Stimulated activated CD4-positive, alpha-beta T cell treated with anti-CD3 and anti-CD28 coated beads, Interleukin-12 subunit alpha, Interleukin-12 subunit beta, amount 100 ng/mL, for 48 hours (primary cell): ENCODE measurements at regions not wholly inside any gene's neighbourhood (a gene's known extent, or its start where the extent isn't known, plus 50 kb on each side); places are given as distances from the start of the nearest gene placed in this dataset.

Experiments used
- DNase-seq, 3 donors: peaks; one replicate each; pipeline ENCODE4 v3.0.0-alpha.2; 2020; ENCODE audit warnings: low read depth in 2 of 3, low spot score in 1 of 3

DNA sequence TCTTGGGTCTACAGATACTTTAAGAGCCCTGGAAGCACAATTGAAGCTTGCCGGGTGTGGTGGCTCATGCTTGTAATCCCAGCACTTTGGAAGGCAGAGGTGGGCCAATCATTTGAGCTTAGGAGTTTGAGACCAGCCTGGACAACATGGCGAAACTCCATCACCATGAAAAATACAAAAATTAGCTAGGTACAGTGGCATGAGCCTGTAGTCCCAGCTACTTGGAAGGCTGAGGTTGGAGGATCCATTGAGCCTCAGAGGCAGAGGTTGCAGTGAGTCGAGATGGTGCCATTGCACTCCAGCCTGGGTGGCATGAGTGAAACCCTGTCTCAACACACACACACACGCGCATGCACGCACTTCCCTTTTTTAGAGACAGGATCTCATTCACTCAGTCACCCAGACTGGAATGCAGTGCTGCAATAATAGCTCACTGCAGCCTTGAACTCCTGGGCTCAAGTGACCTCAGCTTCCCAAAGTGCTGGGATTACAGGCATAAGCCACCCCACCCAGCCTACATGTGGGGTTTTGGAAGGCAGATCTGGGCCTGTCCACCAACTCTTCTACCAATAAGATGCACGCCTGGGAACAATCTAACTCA lies 182.5 kb upstream of the JARID2 start:
- no peak for DNase-seq

DNA sequence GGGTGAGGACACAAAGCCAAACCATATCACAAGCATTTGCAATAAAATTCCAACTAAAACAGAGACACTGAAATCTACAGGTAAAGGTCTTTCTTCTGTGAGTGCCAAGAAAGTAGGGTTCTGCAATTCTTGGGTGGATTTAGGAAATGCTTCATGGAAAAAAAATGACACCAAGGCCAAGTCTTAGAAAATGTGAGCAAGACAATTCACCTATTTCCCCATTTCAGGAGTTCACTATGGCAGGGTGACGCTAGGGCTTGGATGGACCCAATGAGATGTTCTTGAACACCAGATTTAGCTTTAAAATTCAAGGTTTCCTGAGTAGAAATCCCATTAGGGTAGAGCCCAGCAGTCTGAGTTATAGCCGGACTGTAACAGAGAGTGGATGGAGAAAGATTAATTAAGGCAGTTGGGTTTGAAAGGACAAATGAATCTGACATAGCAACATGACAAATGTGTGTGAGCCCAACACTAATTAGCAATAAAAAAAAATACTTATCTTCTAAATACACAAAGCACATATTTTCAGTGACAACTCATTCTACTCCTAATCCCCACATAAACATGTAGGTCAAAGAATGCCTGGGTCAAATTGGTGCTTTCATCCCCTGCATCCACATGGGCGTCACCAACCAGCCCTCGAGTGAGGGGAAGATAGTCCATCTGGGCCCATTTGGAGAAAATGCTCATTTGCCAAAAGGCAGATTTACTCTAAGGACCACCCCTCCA lies 180.4 kb upstream of the JARID2 start:
- no peak for DNase-seq

DNA sequence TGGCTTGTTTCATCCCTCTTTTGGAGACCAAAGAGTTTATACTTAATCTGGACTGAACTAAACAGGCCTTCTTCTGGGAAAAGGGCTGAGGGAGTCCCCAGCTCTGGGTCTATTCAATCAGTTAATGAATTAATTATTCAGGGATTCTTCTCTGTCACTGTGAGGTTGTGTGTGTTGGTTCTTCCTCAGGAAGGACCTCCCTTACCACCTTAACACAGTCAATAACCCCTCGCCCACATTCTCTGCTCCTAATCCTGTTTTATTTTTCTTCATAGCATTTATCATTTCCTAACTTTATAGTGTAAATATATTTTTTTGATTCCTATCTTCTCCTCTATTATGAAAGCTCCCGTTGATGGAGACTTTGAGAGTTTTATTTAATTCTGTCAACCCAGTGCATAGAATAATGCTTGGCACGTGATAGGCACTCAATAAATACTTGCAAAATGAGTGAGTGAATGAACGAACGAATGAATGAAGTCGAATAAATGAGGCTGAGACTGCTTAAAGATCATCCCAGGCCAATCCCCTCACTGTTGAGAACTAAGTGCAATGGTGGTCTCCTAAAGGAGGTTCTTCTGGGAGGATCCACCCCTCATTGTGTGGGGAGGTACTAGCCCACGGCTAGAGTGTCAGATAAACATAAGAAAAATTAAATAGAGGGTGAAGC lies 179.6 kb upstream of the JARID2 start:
- DNase-seq = no peak

DNA sequence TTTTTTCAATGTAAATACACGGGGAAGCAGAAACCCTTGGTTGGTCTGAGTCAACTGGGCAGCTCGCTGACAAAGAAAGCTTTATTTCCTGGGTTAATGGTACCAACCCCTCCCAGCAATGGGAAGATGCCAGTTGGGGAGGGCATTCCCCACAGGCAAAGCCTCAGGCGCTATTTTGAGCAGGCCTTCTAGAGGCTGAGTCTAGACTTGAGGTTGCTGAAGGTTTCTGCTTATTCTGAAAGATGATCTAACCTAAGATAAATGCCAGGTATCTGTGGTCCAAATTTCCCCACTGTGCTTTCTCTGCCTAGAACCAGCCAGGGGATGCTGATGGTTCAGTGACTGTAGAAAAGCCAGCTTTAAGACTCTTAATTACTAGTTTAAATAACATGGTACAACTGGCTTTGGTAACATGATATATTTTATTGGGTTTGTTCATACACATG lies 172.5 kb upstream of the JARID2 start:
- no peak for DNase-seq

DNA sequence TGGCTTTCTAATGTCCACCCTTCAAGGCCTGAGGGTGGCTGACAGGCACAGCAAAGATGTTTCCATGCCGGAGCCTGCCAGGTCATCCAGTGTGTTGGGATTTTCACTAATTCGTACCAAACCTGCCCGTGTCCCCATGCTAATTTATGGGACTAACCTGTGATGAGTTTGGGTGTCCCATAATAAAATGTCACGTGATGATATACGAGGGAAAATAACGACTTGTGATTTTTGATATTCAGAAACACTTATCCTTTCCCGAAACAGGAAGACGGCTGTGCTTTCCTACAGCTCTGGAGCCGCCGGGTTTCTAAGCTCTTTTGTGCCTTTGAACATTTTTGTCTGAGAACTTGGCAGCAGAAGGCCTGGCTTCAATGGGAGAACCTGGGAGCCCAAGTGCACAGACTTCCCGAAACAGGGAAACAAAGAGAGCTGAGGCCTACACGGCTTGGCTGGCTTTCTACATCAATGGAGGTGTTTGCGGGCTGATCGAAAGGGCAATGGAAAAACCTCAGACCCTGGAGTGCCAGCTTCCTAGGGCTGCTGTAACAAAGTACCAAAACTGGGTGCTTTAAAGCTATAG lies 171.9 kb upstream of the JARID2 start:
- no peak for DNase-seq

DNA sequence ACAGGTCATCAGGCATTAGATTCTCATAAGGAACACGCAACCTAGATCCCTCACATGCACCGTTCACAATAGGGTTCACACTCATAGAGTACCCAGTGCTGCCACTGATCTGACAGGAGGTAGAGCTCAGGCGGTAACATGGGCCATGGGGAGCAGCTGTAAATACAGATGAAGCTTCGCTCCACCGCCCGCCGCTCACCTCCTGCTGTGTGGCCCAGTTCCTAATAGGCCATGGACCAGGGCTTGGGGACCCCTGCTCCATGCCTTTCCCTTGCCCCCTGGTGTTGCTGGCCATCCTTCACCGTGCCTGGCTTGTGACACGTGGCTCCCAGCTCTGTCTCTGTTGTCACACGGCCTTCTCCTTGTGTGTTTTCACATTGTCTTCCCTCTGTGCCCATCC lies 171.1 kb upstream of the JARID2 start:
- no peak for DNase-seq

DNA sequence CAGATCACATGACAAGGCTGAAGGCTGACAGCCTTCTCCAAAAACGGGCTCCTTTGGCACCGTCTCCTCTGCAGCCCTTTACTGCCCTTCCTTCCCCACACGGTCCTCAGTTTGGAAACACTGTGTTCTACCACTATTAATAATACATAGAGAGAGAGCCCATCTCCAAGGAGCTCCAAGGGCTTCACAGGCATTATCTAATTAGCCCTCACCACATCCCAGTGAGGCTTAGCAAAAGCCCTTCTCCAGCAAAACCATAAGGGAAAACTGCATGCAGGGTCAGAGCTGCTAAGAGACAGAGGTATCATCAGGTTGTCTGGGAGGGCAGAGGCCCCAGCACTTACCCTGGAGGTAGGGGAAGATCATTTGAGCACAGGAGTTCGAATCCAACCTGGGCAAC lies 169.3 kb upstream of the JARID2 start:
- DNase-seq = no peak

DNA sequence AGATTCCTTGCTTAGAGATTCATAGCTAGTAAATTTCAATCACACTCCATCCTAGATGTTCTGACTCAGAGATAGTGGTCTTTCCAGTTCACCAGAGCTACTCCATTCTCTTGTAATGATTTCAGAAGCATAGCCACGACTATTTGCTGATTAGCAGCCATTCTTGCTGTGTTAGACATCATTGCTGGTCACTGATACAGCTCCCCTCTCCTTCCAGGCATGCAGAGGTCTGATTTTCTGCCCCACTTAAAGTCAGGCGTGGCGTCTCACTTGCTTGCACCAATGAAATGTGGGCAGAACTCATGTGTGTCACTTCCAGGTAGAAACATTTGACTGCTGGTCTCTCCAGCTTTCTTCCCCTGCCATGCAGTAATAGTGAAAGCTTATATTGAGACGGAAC lies 168.9 kb upstream of the JARID2 start:
- DNase-seq = no peak

DNA sequence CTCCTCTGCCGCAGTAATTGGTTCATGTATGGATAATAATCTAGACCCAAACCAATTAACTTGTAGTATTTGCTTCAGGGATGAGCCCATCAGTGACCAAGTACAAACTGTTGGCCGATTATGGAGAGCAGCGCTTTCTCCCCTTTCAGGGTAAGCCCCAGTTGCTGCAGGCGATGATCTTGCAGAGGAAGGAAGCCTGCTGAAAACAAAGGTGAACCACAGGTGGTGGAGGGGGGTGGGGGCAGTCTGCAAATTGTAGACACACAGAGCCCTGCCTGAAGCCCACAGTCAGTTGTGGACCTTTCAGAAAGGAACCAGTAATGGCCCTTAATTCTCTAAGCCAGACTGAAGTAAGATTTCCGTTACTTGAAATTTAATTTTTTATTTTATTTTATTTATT lies 167.9 kb upstream of the JARID2 start:
- no peak for DNase-seq

DNA sequence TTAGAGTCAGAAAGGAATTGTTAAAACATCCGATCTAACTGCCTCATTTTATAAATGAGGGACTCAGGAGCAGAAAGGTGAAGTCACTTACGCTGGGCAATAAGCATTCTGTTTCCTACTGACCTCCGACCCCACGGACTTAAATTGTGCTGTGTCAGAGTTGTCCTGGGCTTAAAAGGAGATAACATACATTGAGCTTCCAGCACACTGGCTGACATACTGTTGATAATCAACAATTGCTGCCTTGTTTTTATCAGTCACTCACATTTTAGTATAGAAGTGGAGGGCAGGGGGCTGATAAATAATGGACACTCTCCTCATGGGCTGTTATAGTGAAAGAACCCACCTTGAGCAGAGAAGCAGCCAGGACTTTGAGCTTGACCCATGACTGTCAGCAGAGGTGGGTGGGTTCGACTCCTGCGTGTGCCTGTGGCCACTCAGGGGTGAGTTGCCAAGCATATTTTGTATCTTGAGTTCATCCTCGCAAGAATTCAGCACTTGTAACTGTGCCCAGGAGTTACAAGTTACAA lies 166.5 kb upstream of the JARID2 start:
- DNase-seq = no peak

DNA sequence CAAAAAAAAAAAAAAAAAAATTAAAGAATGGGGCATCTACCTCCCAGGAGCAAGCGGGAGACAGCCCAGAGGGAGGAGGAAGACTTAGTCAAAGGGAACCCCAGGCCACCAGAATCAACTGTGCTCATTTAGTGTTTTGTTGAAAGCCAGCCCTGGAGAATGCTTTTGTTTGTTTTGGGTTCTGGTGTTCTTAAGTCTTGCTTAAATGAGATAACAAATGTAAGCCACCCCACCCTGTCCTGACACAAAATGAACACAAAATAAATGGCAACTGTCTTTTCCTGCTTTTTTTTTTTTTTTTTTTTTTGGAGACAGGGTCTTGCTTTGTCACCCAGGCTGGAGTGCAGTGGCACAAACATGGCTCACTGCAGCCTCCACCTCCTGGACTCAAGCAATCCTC lies 165.0 kb upstream of the JARID2 start:
- DNase-seq = no peak

DNA sequence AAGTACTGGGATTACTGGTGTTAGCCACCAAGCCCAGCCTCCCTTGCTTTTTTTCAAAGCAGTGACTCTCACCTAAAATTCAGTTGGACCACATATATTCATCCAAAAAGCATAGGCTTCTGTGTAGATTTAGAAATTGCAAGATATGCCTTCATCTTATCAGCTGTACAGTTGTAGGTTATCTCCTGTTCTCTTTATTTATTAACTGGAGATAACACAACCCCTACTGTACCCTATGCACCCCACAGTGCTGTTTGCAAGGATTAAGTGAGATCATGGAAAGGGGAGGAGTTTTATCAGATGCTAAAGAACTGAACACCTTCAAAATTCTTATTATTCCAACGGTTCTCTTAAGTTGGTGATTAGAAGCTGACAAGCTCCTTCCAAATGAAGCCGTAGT lies 164.4 kb upstream of the JARID2 start:
- DNase-seq = no peak

DNA sequence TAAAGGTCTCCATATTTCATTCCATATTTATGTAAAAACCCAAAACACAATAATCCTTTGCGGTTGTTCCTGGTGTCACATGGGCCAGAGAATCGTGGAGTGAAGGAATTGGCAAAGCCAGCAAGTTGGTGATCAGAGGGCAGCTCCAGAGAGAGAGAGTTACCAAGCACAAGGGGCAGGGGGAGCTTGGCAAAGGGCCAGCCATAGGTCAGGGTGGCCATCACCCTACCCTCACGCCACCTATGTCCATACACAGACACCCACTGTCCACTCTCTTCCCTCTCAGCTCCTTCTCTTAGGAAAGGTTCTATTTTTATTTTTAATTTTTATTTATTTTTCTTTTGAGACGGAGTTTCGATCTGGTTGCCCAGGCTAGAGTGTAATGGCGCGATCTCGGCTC lies 163.2 kb upstream of the JARID2 start:
- no peak for DNase-seq

DNA sequence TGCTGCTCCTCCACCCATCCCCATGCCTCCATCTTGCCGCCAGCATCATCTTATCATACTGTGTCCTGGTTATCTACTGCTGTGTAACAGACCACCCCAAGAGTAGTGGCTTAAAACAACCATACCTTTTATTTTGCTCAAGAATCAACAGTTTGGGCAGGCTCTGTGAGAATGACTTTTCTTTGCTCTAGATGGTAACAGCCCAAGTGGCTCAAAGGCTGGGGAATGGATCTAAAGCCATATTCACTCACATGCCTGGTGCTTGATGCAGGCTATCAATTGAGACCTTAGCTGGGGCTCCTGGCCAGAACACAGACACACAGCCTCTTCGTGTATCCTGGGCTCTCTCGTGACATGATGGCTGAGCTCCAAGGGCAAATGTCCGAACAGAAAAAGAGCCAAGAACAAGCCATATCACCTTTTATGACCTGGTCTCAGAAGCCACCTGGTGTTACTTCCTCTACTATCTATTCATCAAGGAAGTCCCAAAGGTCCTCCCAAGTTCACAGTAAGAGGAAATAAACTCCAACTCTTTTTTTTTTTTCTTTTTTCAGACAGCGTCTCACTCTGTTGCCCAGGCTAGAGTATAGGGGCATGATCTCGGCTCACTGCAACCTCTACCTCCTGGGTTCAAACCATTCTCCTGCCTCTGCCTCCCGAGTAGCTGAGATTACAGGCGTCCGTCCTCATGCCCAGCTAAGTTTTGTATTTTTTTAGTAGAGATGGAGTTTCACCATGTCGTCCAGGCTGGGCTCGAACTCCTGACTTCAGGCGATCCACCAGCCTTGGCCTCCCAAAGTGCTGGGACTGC lies 159.3 kb upstream of the JARID2 start:
- no peak for DNase-seq

DNA sequence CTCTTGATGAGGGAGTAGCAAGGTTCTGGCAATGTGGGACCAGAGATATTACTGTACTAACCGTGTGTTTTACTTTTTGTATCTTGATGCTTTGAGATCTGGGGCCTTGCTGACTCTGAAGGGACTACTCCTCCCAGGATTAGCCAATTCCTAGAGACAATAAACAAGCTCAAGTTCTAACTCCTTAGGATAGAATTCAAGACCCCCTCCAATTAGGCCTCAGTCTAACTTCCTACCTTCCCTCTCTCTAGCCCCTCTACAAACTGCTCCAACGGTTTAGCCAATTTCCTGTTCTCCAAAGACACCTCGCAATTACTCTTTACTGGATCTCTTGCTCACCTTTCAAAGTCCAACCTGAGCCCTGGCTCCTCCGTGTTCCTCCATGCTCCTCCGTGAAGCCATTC lies 158.7 kb upstream of the JARID2 start:
- no peak for DNase-seq

DNA sequence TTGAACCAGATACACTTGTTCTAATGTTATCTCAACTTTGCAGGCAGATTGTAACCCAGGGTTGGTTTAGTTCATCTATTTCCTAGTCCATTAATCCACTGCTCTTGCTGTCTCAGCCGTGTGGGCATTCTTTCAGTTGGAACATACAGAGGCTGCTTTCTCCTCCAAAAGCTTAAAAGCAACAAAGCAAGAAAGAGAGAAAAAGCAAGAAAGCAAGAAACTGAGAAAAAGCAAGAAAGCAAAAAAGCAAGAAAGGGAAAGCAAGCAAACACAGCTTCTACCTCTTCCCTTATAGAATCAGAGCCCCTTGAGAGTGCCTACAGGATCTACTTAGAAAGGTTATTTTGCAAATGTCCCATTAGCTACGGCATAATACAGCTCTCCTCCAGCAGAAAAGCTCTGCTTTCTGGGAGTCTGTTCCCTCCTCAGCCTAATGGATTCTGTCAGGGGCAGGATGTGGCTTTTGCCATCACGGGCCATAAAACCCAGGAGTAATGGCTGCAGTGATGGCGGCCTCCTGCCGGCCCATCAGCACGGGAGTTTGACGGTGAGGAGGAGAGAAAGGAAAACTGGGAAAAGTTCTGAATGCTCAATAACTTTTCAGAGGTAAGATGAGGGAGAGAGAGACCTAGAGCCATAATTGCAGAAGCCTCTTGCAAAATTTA lies 156.8 kb upstream of the JARID2 start:
- no peak for DNase-seq

DNA sequence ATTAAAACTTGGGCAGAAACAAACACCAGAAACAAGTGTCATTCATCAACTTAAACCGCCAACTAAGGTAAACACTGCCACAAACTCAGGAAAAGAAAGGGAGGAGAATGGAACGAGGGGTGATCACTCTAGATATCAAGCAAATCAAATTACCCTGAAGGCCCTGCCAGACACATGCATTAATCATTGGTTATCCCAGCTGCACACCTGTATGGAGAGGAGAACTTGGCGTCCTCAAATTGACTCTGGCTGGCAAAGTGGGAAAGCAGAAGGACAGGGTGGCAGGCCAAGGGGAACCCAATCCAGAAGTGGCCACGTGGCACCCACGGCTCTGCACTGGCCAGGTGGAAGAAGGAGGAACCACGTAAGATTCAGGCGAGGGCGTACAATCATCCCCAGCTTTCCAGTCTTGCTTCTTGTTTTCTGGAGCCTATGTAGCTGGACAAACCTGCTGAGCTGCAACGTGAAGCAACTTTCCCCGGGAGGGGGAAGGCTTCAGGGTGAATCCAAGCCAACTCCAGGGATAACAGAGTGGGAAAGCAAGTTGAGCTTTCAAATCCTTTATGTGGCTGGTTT lies 156.2 kb upstream of the JARID2 start:
- no peak for DNase-seq

DNA sequence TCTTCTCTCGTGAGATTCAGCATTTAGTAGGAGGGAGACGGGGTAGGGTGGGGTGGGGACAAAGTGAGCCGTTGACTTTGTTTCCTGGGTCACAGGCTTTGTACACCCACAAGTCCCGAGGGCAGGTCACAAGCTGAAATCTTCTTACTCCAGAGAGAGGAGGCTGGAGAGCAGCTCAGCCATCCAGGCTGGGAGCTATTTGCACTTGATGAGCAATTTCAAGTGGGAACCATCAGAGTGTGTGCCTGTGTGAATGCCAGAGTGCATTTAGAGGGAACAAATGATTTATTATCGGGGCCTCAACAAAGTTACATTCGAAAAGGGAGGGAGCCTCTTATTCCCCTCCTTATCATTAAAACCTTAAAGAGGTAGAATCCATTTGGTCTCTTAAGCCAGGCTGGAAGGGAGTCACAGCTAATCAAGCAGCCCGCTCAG lies 155.7 kb upstream of the JARID2 start:
- DNase-seq = no peak

DNA sequence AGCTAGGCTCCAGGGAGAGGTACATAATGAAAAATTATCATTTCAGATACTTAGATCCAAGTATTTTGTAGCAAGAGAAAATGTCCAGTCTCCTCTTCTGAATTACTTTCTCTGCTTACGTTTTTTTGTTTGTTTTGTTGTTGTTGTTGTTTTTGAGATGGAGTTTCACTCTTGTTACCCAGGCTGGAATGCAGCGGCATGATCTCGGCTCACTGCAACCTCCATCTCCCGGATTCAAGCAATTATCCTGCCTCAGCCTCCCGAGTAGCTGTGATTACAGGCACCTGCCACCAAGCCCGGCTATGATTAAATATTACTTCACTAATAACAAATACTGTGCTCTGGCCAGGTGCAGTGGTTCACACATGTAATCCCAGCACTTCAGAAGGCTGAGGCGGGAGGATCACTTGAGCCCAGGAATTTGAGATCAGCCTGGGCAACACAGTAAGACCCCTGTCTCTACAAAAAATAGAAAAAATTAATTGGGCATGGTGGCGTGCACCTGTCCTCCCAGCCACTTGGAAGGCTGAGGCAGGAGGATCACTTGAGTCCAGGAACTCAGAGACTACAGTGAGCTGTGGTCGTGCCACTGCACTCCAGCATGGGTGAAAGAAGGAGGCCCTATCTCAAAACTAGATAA lies 155.0 kb upstream of the JARID2 start:
- DNase-seq = no peak
